CD4-positive, alpha-beta T cell (primary cell): ENCODE measurements at regions not wholly inside any gene's neighbourhood (a gene's known extent, or its start where the extent isn't known, plus 50 kb on each side); places are given as distances from the start of the nearest gene placed in this dataset.

Source experiments
- ATAC-seq: fragments of 200-7000 bp; cut with Tn5 transposase; one replicate; pipeline ENCODE4 v1.10.0; 2022; ENCODE audit warnings: mild to moderate bottlenecking; ENCODE audit not compliant: poor library complexity
- CTCF ChIA-PET: fragments of 350-600 bp; sonication (Branson Sonifier 250); formaldehyde crosslinking; loops from one replicate; lab custom pipeline; 2021; ENCODE audit warnings: antibody characterized with exemption, inconsistent platforms; lab: Charles Lee
- POLR2A ChIA-PET: fragments of 350-600 bp; sonication (Branson Sonifier 250); formaldehyde crosslinking; loops from one replicate; lab custom pipeline; 2021; ENCODE audit warnings: antibody characterized with exemption, inconsistent platforms; lab: Charles Lee
- DNase-seq, 14 experiments: peaks; one replicate each; pipeline ENCODE4 v3.0.0-alpha.2; 2013 to 2020; ENCODE audit warnings: mixed read lengths in 2 of 14
- H3K27ac ChIP-seq, 2 donors: one replicate each; pipeline versions ENCODE4 v1.5.1 to v1.7.0; 2013; ENCODE audit warnings: low read length in 2 of 2, low read depth in 1 of 2, mild to moderate bottlenecking in 1 of 2
- H3K27me3 ChIP-seq, 2 experiments: 1 replicate in 1 of 2; 2 replicates in 1 of 2; pipeline versions ENCODE4 v1.6.1 to v1.7.0; 2013; ENCODE audit warnings: low read length in 2 of 2, control low read depth in 1 of 2, mild to moderate bottlenecking in 1 of 2, moderate library complexity in 1 of 2; ENCODE audit not compliant: insufficient read depth in 2 of 2, control insufficient read depth in 1 of 2
- H3K36me3 ChIP-seq: one replicate; pipeline ENCODE4 v1.6.1; 2013; ENCODE audit warnings: low read length, control low read depth; ENCODE audit not compliant: insufficient read depth
- H3K4me1 ChIP-seq: one replicate; pipeline ENCODE4 v1.6.1; 2013; ENCODE audit warnings: low read length, control low read depth; ENCODE audit not compliant: insufficient read depth
- H3K4me3 ChIP-seq: one replicate; pipeline ENCODE4 v1.5.1; 2013; ENCODE audit warnings: mild to moderate bottlenecking, low read length, moderate library complexity
- H3K9me3 ChIP-seq, 2 experiments: 1 replicate in 1 of 2; 2 replicates in 1 of 2; pipeline versions ENCODE4 v1.6.1 to v1.7.0; 2013; ENCODE audit warnings: low read length in 2 of 2, mild to moderate bottlenecking in 2 of 2, control low read depth in 1 of 2, moderate library complexity in 1 of 2; ENCODE audit not compliant: control insufficient read depth in 1 of 2, insufficient read depth in 1 of 2
- H3K27ac Mint-ChIP-seq: one replicate; pipeline ENCODE4 v1.8.0; 2020; ENCODE audit warnings: mixed read lengths
- H3K27me3 Mint-ChIP-seq: one replicate; pipeline ENCODE4 v1.8.0; 2021; ENCODE audit warnings: mixed read lengths
- H3K36me3 Mint-ChIP-seq: one replicate; pipeline ENCODE4 v1.8.0; 2021; ENCODE audit warnings: low read depth, mixed read lengths
- H3K4me1 Mint-ChIP-seq: one replicate; pipeline ENCODE4 v1.8.0; 2021; ENCODE audit warnings: low read depth, mixed read lengths
- H3K4me3 Mint-ChIP-seq: one replicate; pipeline ENCODE4 v1.8.0; 2020; ENCODE audit warnings: mild to moderate bottlenecking, mixed read lengths
- H3K9me3 Mint-ChIP-seq: one replicate; pipeline ENCODE4 v1.8.0; 2020; ENCODE audit warnings: mixed read lengths
- intact Hi-C, 2 experiments: fragments of 100-400 bp; cut with DNase I in 1 of 2; cut with micrococcal nuclease in 1 of 2; formaldehyde crosslinking; loops; one replicate each; pipeline versions ENCODE4 v1.15.1 to v1.9.0; 2023 to 2025; cut with DNase I, micrococcal nuclease
- TF ChIP-seq, protein P1 (sequence below): fragments of 200-600 bp; IDR thresholded peaks from one replicate; pipeline ENCODE4 v1.8.0; 2022; ENCODE audit warnings: antibody characterized with exemption, mild to moderate bottlenecking

DNA sequence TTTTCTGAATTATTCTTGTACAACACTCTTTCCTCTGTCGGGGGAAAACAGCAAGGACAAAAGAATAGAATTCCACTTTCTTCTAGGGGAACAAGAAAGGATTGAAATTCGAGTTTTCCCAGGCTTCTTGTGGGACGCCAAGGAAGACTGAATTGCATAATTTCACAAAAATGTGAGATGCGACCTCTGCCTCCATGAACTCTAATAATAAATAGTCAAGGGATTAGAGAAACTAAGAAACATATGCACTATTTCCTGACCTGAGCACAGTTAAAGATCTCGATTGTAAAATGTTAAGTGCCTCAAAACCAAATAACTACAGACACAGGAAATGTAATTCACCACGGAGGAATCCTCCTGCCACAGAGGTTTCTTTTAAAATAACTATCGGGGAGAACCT lies 117.3 kb upstream of the MARK1 start:
- ATAC-seq (no peak), DNase-seq (no peak)
- H3K4me1 Mint-ChIP-seq, result no peaks in the 10 kb centered on the region

DNA sequence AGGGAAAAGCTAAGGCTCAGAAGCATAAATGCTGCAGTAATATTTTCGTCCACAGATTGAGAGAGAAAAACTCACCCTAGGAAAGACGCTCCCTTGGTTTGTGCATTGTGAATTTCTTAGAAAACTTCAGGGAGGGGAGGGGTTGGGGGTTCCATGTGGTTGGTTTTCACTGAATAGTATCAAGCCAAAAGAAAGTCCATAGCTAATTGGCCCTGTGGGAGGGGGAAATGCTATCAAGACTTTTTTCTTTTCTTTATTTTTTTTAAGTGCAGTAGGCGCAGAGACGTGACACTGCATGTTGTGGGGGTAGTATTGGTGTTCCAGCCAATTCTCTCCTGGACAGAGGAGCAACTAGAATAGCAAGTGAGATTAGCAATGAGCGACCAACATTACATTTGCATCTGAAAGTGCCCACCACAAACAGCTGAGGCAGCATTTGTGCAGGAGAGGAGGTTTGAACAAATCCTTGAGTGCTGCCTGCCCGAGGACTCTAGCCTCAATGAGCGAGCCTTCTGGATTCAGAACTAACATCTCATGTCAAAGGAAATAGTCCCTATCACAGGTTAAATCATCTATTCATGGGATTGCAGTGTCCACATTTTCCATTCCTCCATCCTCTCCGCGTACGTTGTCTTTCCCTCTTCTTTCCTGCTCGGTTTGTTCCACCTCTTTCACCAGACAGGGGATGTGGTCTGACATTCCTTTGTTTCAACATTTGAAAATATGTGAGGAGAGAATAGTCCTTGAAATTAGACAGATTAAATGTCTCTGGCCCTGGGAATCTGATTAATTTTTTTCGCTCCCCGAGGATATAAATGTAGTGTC lies 118.0 kb upstream of the MARK1 start:
- no peak for ATAC-seq
- intact Hi-C loops, result no loop called here
- Histone ChIP-seq H3K27me3 (peaks cover 5% of the 10 kb centered on the region in 2 experiments), H3K9me3 (no peaks in the 10 kb centered on the region), H3K36me3 (no peaks in the 10 kb centered on the region), H3K4me3 (no peak overlapping the region), H3K27ac (no peak overlapping the region), H3K4me1 (no peaks in the 10 kb centered on the region)
- H3K27ac Mint-ChIP-seq, result no peak overlapping the region
- no peaks in the 10 kb centered on the region for H3K4me1 Mint-ChIP-seq
- TF ChIP-seq, protein P1, sequence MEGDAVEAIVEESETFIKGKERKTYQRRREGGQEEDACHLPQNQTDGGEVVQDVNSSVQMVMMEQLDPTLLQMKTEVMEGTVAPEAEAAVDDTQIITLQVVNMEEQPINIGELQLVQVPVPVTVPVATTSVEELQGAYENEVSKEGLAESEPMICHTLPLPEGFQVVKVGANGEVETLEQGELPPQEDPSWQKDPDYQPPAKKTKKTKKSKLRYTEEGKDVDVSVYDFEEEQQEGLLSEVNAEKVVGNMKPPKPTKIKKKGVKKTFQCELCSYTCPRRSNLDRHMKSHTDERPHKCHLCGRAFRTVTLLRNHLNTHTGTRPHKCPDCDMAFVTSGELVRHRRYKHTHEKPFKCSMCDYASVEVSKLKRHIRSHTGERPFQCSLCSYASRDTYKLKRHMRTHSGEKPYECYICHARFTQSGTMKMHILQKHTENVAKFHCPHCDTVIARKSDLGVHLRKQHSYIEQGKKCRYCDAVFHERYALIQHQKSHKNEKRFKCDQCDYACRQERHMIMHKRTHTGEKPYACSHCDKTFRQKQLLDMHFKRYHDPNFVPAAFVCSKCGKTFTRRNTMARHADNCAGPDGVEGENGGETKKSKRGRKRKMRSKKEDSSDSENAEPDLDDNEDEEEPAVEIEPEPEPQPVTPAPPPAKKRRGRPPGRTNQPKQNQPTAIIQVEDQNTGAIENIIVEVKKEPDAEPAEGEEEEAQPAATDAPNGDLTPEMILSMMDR, result no peak
- ChIA-PET CTCF (no interaction called here), POLR2A (no interaction called here)
- H3K27me3 Mint-ChIP-seq, result peaks cover 32% of the 10 kb centered on the region
- H3K4me3 Mint-ChIP-seq, result no peak overlapping the region
- no peaks in the 10 kb centered on the region for H3K36me3 Mint-ChIP-seq
- no peak for DNase-seq
- H3K9me3 Mint-ChIP-seq, result no peaks in the 10 kb centered on the region

More for the DNA sequence above, 117.3 kb upstream of the MARK1 start:
- TF ChIP-seq, protein P1, result no peak
- no peaks in the 10 kb centered on the region for H3K9me3 Mint-ChIP-seq
- no peaks in the 10 kb centered on the region for H3K36me3 Mint-ChIP-seq
- H3K27me3 ChIP-seq, result peaks cover 4 to 5% of the 10 kb centered on the region in 2 experiments
- ChIA-PET CTCF (no interaction called here), POLR2A (no interaction called here)
- intact Hi-C loops, result no loop called here
- no peaks in the 10 kb centered on the region for H3K36me3 ChIP-seq
- peaks cover 25% of the 10 kb centered on the region for H3K27me3 Mint-ChIP-seq
- H3K4me1 ChIP-seq, result no peaks in the 10 kb centered on the region
- no peak overlapping the region for H3K4me3 ChIP-seq
- H3K27ac Mint-ChIP-seq, result no peak overlapping the region
- no peak overlapping the region for H3K27ac ChIP-seq
- no peaks in the 10 kb centered on the region for H3K9me3 ChIP-seq
- H3K4me3 Mint-ChIP-seq, result no peak overlapping the region

DNA sequence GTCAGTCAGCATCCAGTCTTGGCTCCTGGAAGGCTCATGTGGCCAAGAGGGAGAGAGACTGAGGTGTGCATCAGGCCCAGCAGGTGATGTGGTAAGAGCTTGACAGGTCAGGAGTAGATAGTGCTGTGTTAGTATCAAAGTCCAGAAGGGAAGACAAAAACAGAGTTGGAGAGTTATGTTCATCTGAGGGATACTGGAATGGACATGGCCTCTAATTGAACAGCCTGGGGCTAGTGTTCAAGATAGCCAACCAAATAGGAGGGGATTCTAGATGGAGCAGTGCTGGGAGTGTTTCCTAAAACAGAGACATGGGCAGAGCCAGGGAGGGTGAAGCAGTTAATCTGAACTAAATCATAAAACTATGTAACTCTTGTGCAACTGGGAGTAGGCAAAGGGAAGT lies 120.7 kb upstream of the MARK1 start:
- Histone ChIP-seq H3K9me3 (no peaks in the 10 kb centered on the region), H3K4me1 (no peaks in the 10 kb centered on the region), H3K36me3 (no peaks in the 10 kb centered on the region), H3K27me3 (peaks cover 10 to 18% of the 10 kb centered on the region in 2 experiments), H3K4me3 (no peak overlapping the region), H3K27ac (no peak overlapping the region)
- no peaks in the 10 kb centered on the region for H3K4me1 Mint-ChIP-seq
- no peaks in the 10 kb centered on the region for H3K9me3 Mint-ChIP-seq
- ATAC-seq (no peak), DNase-seq (no peak)
- ChIA-PET CTCF (interaction anchor here (0.8 kb wide), 1 partner anchor 9 kb away, joined by 4 read pairs; no protein-coding TSS in a partner anchor), POLR2A (no interaction called here)
- TF ChIP-seq, protein P1, result no peak
- H3K27me3 Mint-ChIP-seq, result peaks cover 58% of the 10 kb centered on the region
- no peaks in the 10 kb centered on the region for H3K36me3 Mint-ChIP-seq
- intact Hi-C loops, result no loop called here
- no peak overlapping the region for H3K27ac Mint-ChIP-seq
- H3K4me3 Mint-ChIP-seq, result no peak overlapping the region
